CD14-positive monocyte (primary cell): ENCODE measurements at regions not wholly inside any gene's neighbourhood (a gene's known extent, or its start where the extent isn't known, plus 50 kb on each side); places are given as distances from the start of the nearest gene placed in this dataset.

Source experiments
- DNase-seq, 3 donors: peaks; one replicate each; pipeline ENCODE4 v3.0.0-alpha.2; 2011 to 2022
- H2AFZ ChIP-seq: 2 replicates; pipeline ENCODE4 v1.6.0; 2012; ENCODE audit warnings: mild to moderate bottlenecking, low read depth, low read length, inconsistent platforms; ENCODE audit not compliant: insufficient read depth, poor library complexity, severe bottlenecking
- H3K27ac ChIP-seq, 2 donors: 1 replicate in 1 of 2; 2 replicates in 1 of 2; pipeline ENCODE4 v1.5.1; 2012 to 2013; ENCODE audit warnings: low read length in 2 of 2, control low read depth in 1 of 2, inconsistent platforms in 1 of 2, low read depth in 1 of 2, mild to moderate bottlenecking in 1 of 2
- H3K27me3 ChIP-seq, 2 donors: one replicate each; pipeline versions ENCODE4 v1.6.0 to v1.6.1; 2011 to 2013; ENCODE audit warnings: low read length in 2 of 2; ENCODE audit not compliant: control insufficient read depth in 2 of 2, insufficient read depth in 2 of 2
- H3K36me3 ChIP-seq, 2 donors: replicated peaks in 1 of 2; 1 replicate in 1 of 2; 2 replicates in 1 of 2; pipeline versions ENCODE4 v1.5.1 to v1.6.1; 2012 to 2013; ENCODE audit warnings: low read length in 2 of 2, control low read depth in 1 of 2, inconsistent platforms in 1 of 2, mild to moderate bottlenecking in 1 of 2; ENCODE audit not compliant: insufficient read depth in 2 of 2, control insufficient read depth in 1 of 2
- H3K4me1 ChIP-seq, 2 donors: 1 replicate in 1 of 2; 2 replicates in 1 of 2; pipeline versions ENCODE4 v1.5.1 to v1.6.1; 2012 to 2013; ENCODE audit warnings: low read length in 2 of 2, control low read depth in 1 of 2, inconsistent platforms in 1 of 2, mild to moderate bottlenecking in 1 of 2, moderate library complexity in 1 of 2; ENCODE audit not compliant: insufficient read depth in 2 of 2, control insufficient read depth in 1 of 2
- H3K4me2 ChIP-seq: replicated peaks from 2 replicates; pipeline ENCODE3; 2012; ENCODE audit warnings: low read length, moderate library complexity, mild to moderate bottlenecking; ENCODE audit not compliant: poor library complexity, severe bottlenecking; ENCODE audit errors: extremely low read depth
- H3K4me3 ChIP-seq, 3 experiments: fragments of 200-600 bp in 1 of 3; sonication (generic) in 1 of 3; replicated peaks in 1 of 3; 1 replicate in 2 of 3; 2 replicates in 1 of 3; pipeline ENCODE4 v1.5.1; 2011 to 2013; ENCODE audit warnings: low read length in 3 of 3, mild to moderate bottlenecking in 3 of 3, control low read depth in 2 of 3, low read depth in 2 of 3, inconsistent platforms in 1 of 3, moderate library complexity in 1 of 3
- H3K79me2 ChIP-seq: 2 replicates; pipeline ENCODE4 v1.6.0; 2012; ENCODE audit warnings: mild to moderate bottlenecking, control low read depth, inconsistent platforms, low read length, moderate library complexity; ENCODE audit not compliant: insufficient read depth
- H3K9ac ChIP-seq: 2 replicates; pipeline ENCODE4 v1.6.0; 2017; ENCODE audit warnings: low read length, mild to moderate bottlenecking; ENCODE audit not compliant: insufficient read depth, poor library complexity, severe bottlenecking
- H3K9me3 ChIP-seq, 2 donors: replicated peaks in 1 of 2; 1 replicate in 1 of 2; 2 replicates in 1 of 2; pipeline versions ENCODE4 v1.5.1 to v1.6.1; 2012 to 2013; ENCODE audit warnings: low read length in 2 of 2, control low read depth in 1 of 2; ENCODE audit not compliant: control insufficient read depth in 1 of 2, insufficient read depth in 1 of 2
- H4K20me1 ChIP-seq: 2 replicates; pipeline ENCODE4 v1.6.0; 2012; ENCODE audit warnings: mild to moderate bottlenecking, low read length, control low read depth, moderate library complexity; ENCODE audit not compliant: insufficient read depth
- H3K27ac Mint-ChIP-seq, 7 donors: one replicate each; pipeline ENCODE4 v1.8.0; 2020; ENCODE audit warnings: mild to moderate bottlenecking in 7 of 7, mixed read lengths in 7 of 7, moderate library complexity in 6 of 7, inconsistent platforms in 2 of 7
- H3K27me3 Mint-ChIP-seq, 3 donors: one replicate each; pipeline ENCODE4 v1.8.0; 2021 to 2022; ENCODE audit warnings: low read depth in 3 of 3, mild to moderate bottlenecking in 3 of 3, mixed read lengths in 3 of 3, moderate library complexity in 3 of 3, inconsistent platforms in 1 of 3
- H3K36me3 Mint-ChIP-seq, 2 donors: one replicate each; pipeline ENCODE4 v1.8.0; 2020; ENCODE audit warnings: mixed read lengths in 2 of 2, inconsistent platforms in 1 of 2, mild to moderate bottlenecking in 1 of 2
- H3K4me1 Mint-ChIP-seq: one replicate; pipeline ENCODE4 v1.8.0; 2020; ENCODE audit warnings: mild to moderate bottlenecking, mixed read lengths
- H3K4me3 Mint-ChIP-seq, 2 donors: one replicate each; pipeline ENCODE4 v1.8.0; 2020; ENCODE audit warnings: mild to moderate bottlenecking in 2 of 2, mixed read lengths in 2 of 2, moderate library complexity in 1 of 2
- H3K9me3 Mint-ChIP-seq, 7 donors: one replicate each; pipeline ENCODE4 v1.8.0; 2020 to 2022; ENCODE audit warnings: mixed read lengths in 7 of 7, mild to moderate bottlenecking in 6 of 7, moderate library complexity in 6 of 7, inconsistent platforms in 2 of 7
- CTCF ChIP-seq: fragments of 200-600 bp; IDR thresholded peaks from one replicate; pipeline ENCODE4 v1.8.0; 2022; ENCODE audit warnings: antibody characterized with exemption, mild to moderate bottlenecking
- WGBS: methylation state at CpG from one replicate; pipeline ENCODE4 v1.1.5; 2013; ENCODE audit warnings: missing lambda C conversion rate; ENCODE audit not compliant: insufficient coverage; 5-methylcytosine and 5-hydroxymethylcytosine counted together
- intact Hi-C, 2 donors: fragments of 100-400 bp; cut with micrococcal nuclease; formaldehyde crosslinking; loops; one replicate each; pipeline versions ENCODE4 v1.15.0 to v1.15.1; 2023

GRCh38 chr20:4593149-4593525 is 93.1 kb upstream of the PRNP start:
- Mint-ChIP-seq H3K27ac (peak overlapping the region in 1 of 7 donors; percentile 73), H3K4me1 (peaks cover 11% of the 10 kb centered on the region), H3K36me3 (no peaks in the 10 kb centered on the region), H3K27me3 (peaks cover 14 to 30% (median 14%) of the 10 kb centered on the region in 3 donors), H3K4me3 (peak overlapping the region; percentile 62 to 86), H3K9me3 (peaks cover 0 to 2% (median 0%) of the 10 kb centered on the region in 7 donors)
- Histone ChIP-seq H3K27ac (no peak overlapping the region), H3K27me3 (peaks cover 0 to 7% of the 10 kb centered on the region in 2 donors), H3K4me1 (peaks cover 11 to 12% of the 10 kb centered on the region in 2 donors), H3K4me2 (peak overlapping the region; percentile 73), H3K9me3 (no peaks in the 10 kb centered on the region), H3K4me3 (peak overlapping the region in 1 of 3 experiments; percentile 65), H4K20me1 (no peaks in the 10 kb centered on the region), H3K36me3 (no peaks in the 10 kb centered on the region), H3K79me2 (no peaks in the 10 kb centered on the region), H3K9ac (no peak overlapping the region), H2AFZ (peak overlapping the region; percentile 69)
- WGBS = 65% methylated on average over 4 of the region's 9 CpGs
- intact Hi-C loops = loop anchor here in 1 of 2 donors (2.0 to 5.0 kb wide), 2 partner anchors 341 to 484 kb away; no protein-coding TSS in a partner anchor
- no peak for DNase-seq
- TF ChIP-seq CTCF = no peak

- Histone ChIP-seq H3K9ac (peak overlapping the region; percentile 12), H3K27me3 (peaks cover 0 to 7% of the 10 kb centered on the region in 2 donors), H3K9me3 (no peaks in the 10 kb centered on the region), H3K36me3 (no peaks in the 10 kb centered on the region), H3K79me2 (no peaks in the 10 kb centered on the region), H3K4me1 (peaks cover 11 to 12% of the 10 kb centered on the region in 2 donors), H3K27ac (no peak overlapping the region), H3K4me3 (peak overlapping the region in 1 of 3 experiments; percentile 65), H4K20me1 (no peaks in the 10 kb centered on the region), H3K4me2 (peak overlapping the region; percentile 73), H2AFZ (peak overlapping the region; percentile 69)
- TF ChIP-seq CTCF = peak; percentile 97
- Mint-ChIP-seq H3K36me3 (no peaks in the 10 kb centered on the region), H3K9me3 (peaks cover 0 to 2% (median 0%) of the 10 kb centered on the region in 7 donors), H3K4me1 (peaks cover 11% of the 10 kb centered on the region), H3K4me3 (peak overlapping the region; percentile 62 to 86), H3K27me3 (peaks cover 14 to 30% (median 14%) of the 10 kb centered on the region in 3 donors), H3K27ac (peak overlapping the region in 1 of 7 donors; percentile 73)
- 2% methylated on average over 35 of the region's 46 CpGs for WGBS
- peak in 2 of 3 donors; percentile 33 to 40 for DNase-seq
- intact Hi-C loops = loop anchor here in 1 of 2 donors (2.0 to 5.0 kb wide), 2 partner anchors 340 to 484 kb away; no protein-coding TSS in a partner anchor
Observed at GRCh38 chr20:4592316-4593148, 93.7 kb upstream of the PRNP start.
